CD4-positive, alpha-beta memory T cell (primary cell): ENCODE measurements at regions not wholly inside any gene's neighbourhood (a gene's known extent, or its start where the extent isn't known, plus 50 kb on each side); places are given as distances from the start of the nearest gene placed in this dataset.

Experiments used
- CTCF ChIA-PET: fragments of 350-600 bp; sonication (Branson Sonifier 250); formaldehyde crosslinking; loops from one replicate; lab custom pipeline; 2021; ENCODE audit warnings: inconsistent platforms; ENCODE audit not compliant: partially characterized antibody; lab: Charles Lee
- POLR2A ChIA-PET: fragments of 350-600 bp; sonication (Branson Sonifier 250); formaldehyde crosslinking; loops from one replicate; lab custom pipeline; 2021; ENCODE audit not compliant: partially characterized antibody; lab: Charles Lee
- DNase-seq, 5 donors: peaks; one replicate each; pipeline versions ENCODE4 v3.0.0 to v3.0.0-alpha.2; 2020 to 2022; ENCODE audit warnings: mixed read lengths in 1 of 5
- H3K27ac ChIP-seq: one replicate; pipeline ENCODE4 v1.7.0; 2013; ENCODE audit warnings: low read depth, low read length
- H3K27me3 ChIP-seq: 2 replicates; pipeline ENCODE4 v1.7.0; 2013; ENCODE audit warnings: mild to moderate bottlenecking, low read length, moderate library complexity; ENCODE audit not compliant: insufficient read depth
- H3K36me3 ChIP-seq: 2 replicates; pipeline ENCODE4 v1.7.0; 2013; ENCODE audit warnings: mild to moderate bottlenecking, low read length, moderate library complexity; ENCODE audit not compliant: insufficient read depth
- H3K4me1 ChIP-seq: 2 replicates; pipeline ENCODE4 v1.7.0; 2013; ENCODE audit warnings: mild to moderate bottlenecking, low read length, moderate library complexity; ENCODE audit not compliant: insufficient read depth
- H3K4me3 ChIP-seq, 2 donors: one replicate each; pipeline ENCODE4 v1.7.0; 2013; ENCODE audit warnings: low read length in 2 of 2, mild to moderate bottlenecking in 1 of 2
- H3K9me3 ChIP-seq, 2 donors: one replicate each; pipeline ENCODE4 v1.7.0; 2013; ENCODE audit warnings: low read length in 2 of 2, control low read depth in 1 of 2; ENCODE audit not compliant: control insufficient read depth in 1 of 2
- H3K27ac Mint-ChIP-seq, 7 donors: one replicate each; pipeline ENCODE4 v1.8.0; 2020 to 2021; ENCODE audit warnings: mixed read lengths in 7 of 7, mild to moderate bottlenecking in 6 of 7, inconsistent platforms in 3 of 7, moderate library complexity in 3 of 7
- H3K27me3 Mint-ChIP-seq, 2 donors: one replicate each; pipeline ENCODE4 v1.8.0; 2020 to 2021; ENCODE audit warnings: mixed read lengths in 2 of 2
- H3K36me3 Mint-ChIP-seq, 2 donors: one replicate each; pipeline ENCODE4 v1.8.0; 2020 to 2021; ENCODE audit warnings: mixed read lengths in 2 of 2, inconsistent platforms in 1 of 2, mild to moderate bottlenecking in 1 of 2
- H3K4me1 Mint-ChIP-seq, 4 donors: one replicate each; pipeline ENCODE4 v1.8.0; 2020 to 2021; ENCODE audit warnings: mixed read lengths in 4 of 4, mild to moderate bottlenecking in 1 of 4
- H3K4me3 Mint-ChIP-seq, 8 donors: one replicate each; pipeline ENCODE4 v1.8.0; 2020 to 2021; ENCODE audit warnings: mixed read lengths in 8 of 8, mild to moderate bottlenecking in 7 of 8, moderate library complexity in 6 of 8, inconsistent platforms in 3 of 8
- H3K9me3 Mint-ChIP-seq, 8 donors: one replicate each; pipeline ENCODE4 v1.8.0; 2020 to 2021; ENCODE audit warnings: mixed read lengths in 8 of 8, mild to moderate bottlenecking in 5 of 8, inconsistent platforms in 3 of 8, moderate library complexity in 1 of 8
- intact Hi-C: fragments of 100-400 bp; cut with micrococcal nuclease; formaldehyde crosslinking; loops from one replicate; pipeline ENCODE4 v1.15.1; 2023

- POLR2A ChIA-PET = no interaction called here
- H3K9me3 Mint-ChIP-seq = peaks cover 0 to under 1% (median 0%) of the 10 kb centered on the region in 8 donors
- DNase-seq = no peak
Measured at GRCh38 chr2:221283896-221284545, 288.1 kb downstream of the EPHA4 start.

GRCh38 chr2:221285148-221285547 lies 287.0 kb downstream of the EPHA4 start:
- peaks cover 2 to 4% of the 10 kb centered on the region in 2 donors for H3K27me3 Mint-ChIP-seq
- no peaks in the 10 kb centered on the region for H3K36me3 Mint-ChIP-seq
- H3K4me1 Mint-ChIP-seq = no peaks in the 10 kb centered on the region
- no peaks in the 10 kb centered on the region for H3K27me3 ChIP-seq
- H3K27ac Mint-ChIP-seq = no peak overlapping the region
- H3K27ac ChIP-seq = no peak overlapping the region
- H3K9me3 ChIP-seq = no peaks in the 10 kb centered on the region
- H3K36me3 ChIP-seq = no peaks in the 10 kb centered on the region
- H3K4me1 ChIP-seq = no peaks in the 10 kb centered on the region
- POLR2A ChIA-PET = no interaction called here
- DNase-seq = no peak
- intact Hi-C loops = no loop called here
- H3K4me3 ChIP-seq = no peak overlapping the region
- no peak overlapping the region for H3K4me3 Mint-ChIP-seq
- no peaks in the 10 kb centered on the region for H3K9me3 Mint-ChIP-seq
- CTCF ChIA-PET = no interaction called here

More at GRCh38 chr2:221283896-221284545, 288.1 kb downstream of the EPHA4 start:
- no peaks in the 10 kb centered on the region for H3K4me1 Mint-ChIP-seq
- Histone ChIP-seq H3K4me1 (no peaks in the 10 kb centered on the region), H3K4me3 (no peak overlapping the region), H3K36me3 (no peaks in the 10 kb centered on the region), H3K27ac (no peak overlapping the region), H3K9me3 (no peaks in the 10 kb centered on the region), H3K27me3 (no peaks in the 10 kb centered on the region)
- peaks cover 2 to 4% of the 10 kb centered on the region in 2 donors for H3K27me3 Mint-ChIP-seq
- no peak overlapping the region for H3K27ac Mint-ChIP-seq
- CTCF ChIA-PET = no interaction called here
- no peak overlapping the region for H3K4me3 Mint-ChIP-seq
- no peaks in the 10 kb centered on the region for H3K36me3 Mint-ChIP-seq
- intact Hi-C loops = no loop called here

GRCh38 chr2:221286406-221286805 lies 285.7 kb downstream of the EPHA4 start:
- intact Hi-C loops = no loop called here
- Histone ChIP-seq H3K9me3 (no peaks in the 10 kb centered on the region), H3K4me3 (no peak overlapping the region), H3K4me1 (no peaks in the 10 kb centered on the region), H3K36me3 (no peaks in the 10 kb centered on the region), H3K27ac (no peak overlapping the region), H3K27me3 (no peaks in the 10 kb centered on the region)
- peaks cover 2 to 4% of the 10 kb centered on the region in 2 donors for H3K27me3 Mint-ChIP-seq
- no peak overlapping the region for H3K27ac Mint-ChIP-seq
- CTCF ChIA-PET = no interaction called here
- DNase-seq = no peak
- H3K4me1 Mint-ChIP-seq = no peaks in the 10 kb centered on the region
- POLR2A ChIA-PET = no interaction called here
- H3K4me3 Mint-ChIP-seq = no peak overlapping the region
- H3K36me3 Mint-ChIP-seq = no peaks in the 10 kb centered on the region
- H3K9me3 Mint-ChIP-seq = no peaks in the 10 kb centered on the region

GRCh38 chr2:221289389-221289788 lies 282.7 kb downstream of the EPHA4 start:
- H3K27ac ChIP-seq = no peak overlapping the region
- Mint-ChIP-seq H3K36me3 (no peaks in the 10 kb centered on the region), H3K9me3 (no peaks in the 10 kb centered on the region), H3K4me1 (no peaks in the 10 kb centered on the region), H3K27ac (no peak overlapping the region), H3K27me3 (peaks cover 1 to 2% of the 10 kb centered on the region in 2 donors), H3K4me3 (no peak overlapping the region)
- H3K4me1 ChIP-seq = no peaks in the 10 kb centered on the region
- no peak overlapping the region for H3K4me3 ChIP-seq
- H3K36me3 ChIP-seq = no peaks in the 10 kb centered on the region
- no peaks in the 10 kb centered on the region for H3K9me3 ChIP-seq
- ChIA-PET POLR2A (no interaction called here), CTCF (no interaction called here)
- no peak for DNase-seq
- intact Hi-C loops = no loop called here
- no peaks in the 10 kb centered on the region for H3K27me3 ChIP-seq

- POLR2A ChIA-PET = no interaction called here
- Histone ChIP-seq H3K9me3 (no peaks in the 10 kb centered on the region), H3K27me3 (no peaks in the 10 kb centered on the region), H3K4me3 (no peak overlapping the region), H3K27ac (no peak overlapping the region), H3K36me3 (no peaks in the 10 kb centered on the region), H3K4me1 (no peaks in the 10 kb centered on the region)
- no peak for DNase-seq
- Mint-ChIP-seq H3K27me3 (peaks cover 1 to 2% of the 10 kb centered on the region in 2 donors), H3K36me3 (no peaks in the 10 kb centered on the region), H3K27ac (no peak overlapping the region), H3K4me3 (no peak overlapping the region), H3K9me3 (no peaks in the 10 kb centered on the region), H3K4me1 (no peaks in the 10 kb centered on the region)
- CTCF ChIA-PET = no interaction called here
- intact Hi-C loops = no loop called here
Measured at GRCh38 chr2:221289846-221290245, 282.3 kb downstream of the EPHA4 start.

GRCh38 chr2:221293949-221294742 lies 278.0 kb downstream of the EPHA4 start:
- POLR2A ChIA-PET = no interaction called here
- Mint-ChIP-seq H3K4me3 (no peak overlapping the region), H3K27ac (no peak overlapping the region), H3K9me3 (peaks cover 0 to 2% (median 0%) of the 10 kb centered on the region in 8 donors), H3K36me3 (no peaks in the 10 kb centered on the region), H3K4me1 (peaks cover 0 to 1% (median 0%) of the 10 kb centered on the region in 4 donors), H3K27me3 (peaks cover 3 to 10% of the 10 kb centered on the region in 2 donors)
- Histone ChIP-seq H3K27ac (no peak overlapping the region), H3K27me3 (no peaks in the 10 kb centered on the region), H3K36me3 (no peaks in the 10 kb centered on the region), H3K4me3 (no peak overlapping the region), H3K9me3 (no peaks in the 10 kb centered on the region), H3K4me1 (no peaks in the 10 kb centered on the region)
- CTCF ChIA-PET = no interaction called here
- no peak for DNase-seq
- intact Hi-C loops = no loop called here

GRCh38 chr2:221304916-221305315 lies 267.2 kb downstream of the EPHA4 start:
- H3K27ac ChIP-seq = no peak overlapping the region
- CTCF ChIA-PET = no interaction called here
- peaks cover 0 to 2% of the 10 kb centered on the region in 2 donors for H3K27me3 Mint-ChIP-seq
- no peak overlapping the region for H3K27ac Mint-ChIP-seq
- POLR2A ChIA-PET = interaction anchor here (0.6 kb wide), 2 partner anchors 28 to 216 kb away, joined by 3 read pairs; no protein-coding TSS in a partner anchor
- no peaks in the 10 kb centered on the region for H3K36me3 Mint-ChIP-seq
- no peaks in the 10 kb centered on the region for H3K4me1 ChIP-seq
- no peaks in the 10 kb centered on the region for H3K27me3 ChIP-seq
- H3K9me3 ChIP-seq = no peaks in the 10 kb centered on the region
- DNase-seq = no peak
- intact Hi-C loops = no loop called here
- no peaks in the 10 kb centered on the region for H3K4me1 Mint-ChIP-seq
- no peak overlapping the region for H3K4me3 ChIP-seq
- no peak overlapping the region for H3K4me3 Mint-ChIP-seq
- no peaks in the 10 kb centered on the region for H3K36me3 ChIP-seq
- peaks cover 0 to 3% (median 0%) of the 10 kb centered on the region in 8 donors for H3K9me3 Mint-ChIP-seq
